ENCODE measurements at regions not wholly inside any gene's neighbourhood (a gene's known extent, or its start where the extent isn't known, plus 50 kb on each side); places are given as distances from the start of the nearest gene placed in this dataset.

DNA sequence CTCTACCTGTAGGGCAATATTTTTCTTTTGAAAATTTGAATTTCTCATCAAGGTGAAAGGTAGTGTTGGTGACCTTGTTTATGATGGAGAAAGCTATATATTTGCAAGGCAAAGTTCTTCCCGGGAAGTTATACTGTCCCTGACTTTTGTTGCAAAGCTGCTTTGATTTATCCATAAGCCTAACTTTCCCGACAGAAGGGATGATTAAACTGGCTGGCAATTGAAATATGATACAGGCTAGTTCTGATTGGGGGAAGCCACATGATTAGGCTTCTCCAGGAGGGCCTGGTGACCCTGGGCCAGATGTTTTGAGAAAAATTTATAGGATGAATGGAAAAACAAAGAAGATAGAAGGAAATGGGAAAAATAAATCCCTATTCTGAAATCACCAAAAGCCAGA is 215.5 kb downstream of the ACTR3B start:
- Histone ChIP-seq H3K9me3 (ENCODE audit: control insufficient read depth, insufficient read depth, low read depth, low read length) (peaks cover 43% of the 10 kb centered on the region), H3K27me3 (ENCODE audit: control insufficient read depth, insufficient read depth, low read length) (no peaks in the 10 kb centered on the region), H3K4me3 (ENCODE audit: low read depth, low read length) (no peak overlapping the region), H3K9ac (ENCODE audit: low read length) (no peak overlapping the region), H3K36me3 (ENCODE audit: control insufficient read depth, insufficient read depth, low read length) (peaks cover 4% of the 10 kb centered on the region; the same call in 1 of the 2 replicates), H3K4me1 (ENCODE audit: control insufficient read depth, insufficient read depth, low read length) (peaks cover under 1% of the 10 kb centered on the region; the same call in 1 of the 2 replicates), H3K27ac (ENCODE audit: low read depth, low read length) (no peak overlapping the region)

DNA sequence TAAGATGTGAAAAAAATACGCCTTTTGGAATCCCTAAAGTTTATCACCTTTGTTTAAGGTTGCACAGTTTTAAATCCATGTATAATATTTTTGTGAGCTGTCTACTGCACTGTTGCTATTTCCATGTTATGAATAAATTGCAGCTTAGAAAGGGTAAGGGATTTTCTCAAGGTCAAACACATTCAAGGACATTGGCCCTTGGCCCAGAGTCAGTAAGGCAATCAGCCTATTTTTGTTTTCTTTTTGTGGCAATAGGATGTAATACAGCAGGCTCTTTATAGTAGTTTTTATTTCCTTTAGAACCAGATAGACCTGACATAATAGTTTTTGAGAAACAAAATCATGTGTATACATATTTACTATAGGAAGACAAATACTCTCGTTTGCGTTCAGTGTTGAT is 219.8 kb downstream of the ACTR3B start:
- Histone ChIP-seq H3K27ac (ENCODE audit: low read depth, low read length) (no peak overlapping the region), H3K9ac (ENCODE audit: low read length) (no peak overlapping the region), H3K4me1 (ENCODE audit: control insufficient read depth, insufficient read depth, low read length) (peaks cover 2% of the 10 kb centered on the region; the same call in 1 of the 2 replicates), H3K4me3 (ENCODE audit: low read depth, low read length) (no peak overlapping the region), H3K9me3 (ENCODE audit: control insufficient read depth, insufficient read depth, low read depth, low read length) (peaks cover 5% of the 10 kb centered on the region; the same call in 1 of the 2 replicates), H3K36me3 (ENCODE audit: control insufficient read depth, insufficient read depth, low read length) (no peaks in the 10 kb centered on the region), H3K27me3 (ENCODE audit: control insufficient read depth, insufficient read depth, low read length) (no peaks in the 10 kb centered on the region)

DNA sequence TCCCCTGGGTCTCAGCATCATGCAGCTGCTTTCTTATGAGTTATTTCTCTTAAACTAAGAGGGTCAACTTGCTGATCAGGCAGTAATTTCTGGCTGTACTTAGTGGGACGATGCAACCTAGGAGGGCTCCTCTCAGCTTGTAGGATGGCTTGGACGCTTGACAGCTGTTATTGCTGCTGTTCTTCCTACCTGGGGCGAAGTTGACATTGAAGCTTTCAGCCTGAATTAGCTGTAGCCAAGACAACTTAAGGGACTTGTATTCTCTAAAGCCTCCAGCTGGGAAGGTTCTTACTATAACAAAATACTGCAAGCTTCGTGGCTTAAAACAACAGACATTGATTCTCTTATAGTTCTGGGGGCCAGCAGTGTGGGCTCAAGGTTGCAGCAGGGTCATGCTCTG is 224.9 kb downstream of the ACTR3B start:
- Histone ChIP-seq H3K4me3 (ENCODE audit: low read depth, low read length) (no peak overlapping the region), H3K9ac (ENCODE audit: low read length) (no peak overlapping the region), H3K9me3 (ENCODE audit: control insufficient read depth, insufficient read depth, low read depth, low read length) (peaks cover 7% of the 10 kb centered on the region; the same call in 1 of the 2 replicates), H3K4me1 (ENCODE audit: control insufficient read depth, insufficient read depth, low read length) (peaks cover 31% of the 10 kb centered on the region; the same call in 1 of the 2 replicates), H3K27ac (ENCODE audit: low read depth, low read length) (no peak overlapping the region), H3K36me3 (ENCODE audit: control insufficient read depth, insufficient read depth, low read length) (no peaks in the 10 kb centered on the region), H3K27me3 (ENCODE audit: control insufficient read depth, insufficient read depth, low read length) (no peaks in the 10 kb centered on the region)

DNA sequence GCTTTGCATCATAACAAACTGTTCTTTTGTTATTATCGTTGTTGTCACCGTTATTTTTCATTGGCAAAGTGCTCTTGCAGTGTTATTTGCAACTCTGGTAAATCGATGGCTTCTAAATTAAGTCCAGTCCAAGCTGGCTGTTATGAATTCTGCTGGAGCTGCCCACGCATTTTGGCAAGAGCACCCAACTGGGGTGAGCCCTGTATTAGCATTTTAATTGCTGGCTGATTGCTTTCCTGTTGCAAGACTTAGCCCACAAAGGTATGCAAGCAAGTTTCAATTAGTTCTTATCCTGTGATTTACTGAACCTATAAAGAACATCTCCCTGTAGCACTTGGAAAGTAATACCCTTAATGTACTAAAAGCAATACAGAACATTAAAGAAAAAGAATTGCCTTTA is 226.8 kb downstream of the ACTR3B start:
- Histone ChIP-seq H3K36me3 (ENCODE audit: control insufficient read depth, insufficient read depth, low read length) (no peaks in the 10 kb centered on the region), H3K4me1 (ENCODE audit: control insufficient read depth, insufficient read depth, low read length) (peaks cover 42% of the 10 kb centered on the region), H3K9ac (ENCODE audit: low read length) (no peak overlapping the region), H3K9me3 (ENCODE audit: control insufficient read depth, insufficient read depth, low read depth, low read length) (peaks cover 12% of the 10 kb centered on the region; the same call in 1 of the 2 replicates), H3K4me3 (ENCODE audit: low read depth, low read length) (no peak overlapping the region), H3K27me3 (ENCODE audit: control insufficient read depth, insufficient read depth, low read length) (no peaks in the 10 kb centered on the region), H3K27ac (ENCODE audit: low read depth, low read length) (no peak overlapping the region)

DNA sequence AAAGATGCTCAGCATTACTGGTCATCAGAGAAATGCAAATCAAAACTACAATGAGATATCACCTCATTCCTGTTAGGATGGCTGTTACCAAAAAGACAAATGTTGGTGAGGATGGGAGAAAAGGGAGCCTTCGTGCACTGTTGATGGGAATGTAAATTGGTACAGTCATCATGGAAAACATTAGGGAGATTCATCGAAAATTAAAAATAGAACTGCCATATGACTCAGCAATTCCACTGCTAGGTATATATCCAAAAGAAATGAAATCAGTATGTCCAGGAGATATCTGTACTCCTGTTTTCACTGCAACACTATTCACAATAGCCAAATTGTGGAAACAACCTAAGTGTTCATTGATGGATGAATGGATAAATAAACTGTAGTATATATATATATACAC is 228.1 kb downstream of the ACTR3B start:
- Histone ChIP-seq H3K27me3 (ENCODE audit: control insufficient read depth, insufficient read depth, low read length) (no peaks in the 10 kb centered on the region), H3K9me3 (ENCODE audit: control insufficient read depth, insufficient read depth, low read depth, low read length) (peaks cover 16% of the 10 kb centered on the region; the same call in 1 of the 2 replicates), H3K4me3 (ENCODE audit: low read depth, low read length) (no peak overlapping the region), H3K9ac (ENCODE audit: low read length) (no peak overlapping the region), H3K36me3 (ENCODE audit: control insufficient read depth, insufficient read depth, low read length) (no peaks in the 10 kb centered on the region), H3K4me1 (ENCODE audit: control insufficient read depth, insufficient read depth, low read length) (peaks cover 42% of the 10 kb centered on the region), H3K27ac (ENCODE audit: low read depth, low read length) (no peak overlapping the region)

DNA sequence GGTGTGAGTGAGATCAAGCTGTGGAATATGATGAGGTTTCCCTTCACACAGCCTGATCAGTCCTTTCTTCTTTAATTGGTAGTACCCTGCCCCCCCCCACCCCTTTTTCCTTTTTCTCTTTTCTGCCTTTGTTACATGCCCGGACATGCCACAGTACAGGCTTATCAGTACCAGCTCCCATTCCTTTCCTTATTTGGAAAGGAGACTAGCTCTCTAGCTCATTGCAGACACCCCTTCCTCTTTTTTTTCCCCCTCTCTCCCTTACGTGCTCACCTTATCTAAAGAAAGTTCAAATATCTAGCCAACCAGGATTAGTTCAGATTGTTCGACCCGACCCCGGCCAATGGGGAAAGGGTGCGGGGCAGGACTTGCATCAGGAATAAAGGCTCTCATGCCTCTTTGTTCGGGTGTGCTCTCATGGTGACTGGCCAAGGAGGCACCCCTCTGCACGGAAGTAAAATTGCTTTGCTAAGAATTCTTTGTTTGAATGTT is 230.4 kb downstream of the ACTR3B start:
- peak overlapping the region; percentile 73 for H3K27ac ChIP-seq (ENCODE audit: low read depth, low read length)
- no peaks in the 10 kb centered on the region for H3K27me3 ChIP-seq (ENCODE audit: control insufficient read depth, insufficient read depth, low read length)
- H3K9ac ChIP-seq (ENCODE audit: low read length) = peak overlapping the region; percentile 58
- H3K4me3 ChIP-seq (ENCODE audit: low read depth, low read length) = no peak overlapping the region
- peaks cover 16% of the 10 kb centered on the region; the same call in 1 of the 2 replicates for H3K9me3 ChIP-seq (ENCODE audit: control insufficient read depth, insufficient read depth, low read depth, low read length)
- peaks cover 35% of the 10 kb centered on the region for H3K4me1 ChIP-seq (ENCODE audit: control insufficient read depth, insufficient read depth, low read length)
- H3K36me3 ChIP-seq (ENCODE audit: control insufficient read depth, insufficient read depth, low read length) = no peaks in the 10 kb centered on the region

DNA sequence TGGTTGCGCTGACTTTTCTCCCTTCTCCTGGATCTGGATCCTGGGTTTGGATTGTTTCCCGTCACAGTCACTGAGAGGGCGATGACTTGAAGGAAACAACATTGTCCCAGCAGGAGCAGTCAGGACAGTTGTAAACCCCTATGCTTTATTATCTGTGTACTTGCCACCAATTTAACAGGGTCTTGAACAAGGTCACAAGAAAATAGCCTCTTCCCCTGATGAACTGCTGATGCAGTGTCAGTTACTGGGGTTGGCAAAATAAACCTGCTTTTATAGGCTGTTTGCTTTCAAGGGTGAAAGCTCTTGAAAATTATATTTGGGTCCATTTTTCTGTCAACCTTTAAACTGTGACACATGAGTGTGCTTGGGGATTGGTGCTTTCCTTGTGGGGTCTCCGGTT is 238.9 kb downstream of the ACTR3B start:
- Histone ChIP-seq H3K27me3 (ENCODE audit: control insufficient read depth, insufficient read depth, low read length) (no peaks in the 10 kb centered on the region), H3K9ac (ENCODE audit: low read length) (no peak overlapping the region), H3K4me3 (ENCODE audit: low read depth, low read length) (no peak overlapping the region), H3K4me1 (ENCODE audit: control insufficient read depth, insufficient read depth, low read length) (no peaks in the 10 kb centered on the region; the same call in 1 of the 2 replicates), H3K9me3 (ENCODE audit: control insufficient read depth, insufficient read depth, low read depth, low read length) (peaks cover 33% of the 10 kb centered on the region), H3K36me3 (ENCODE audit: control insufficient read depth, insufficient read depth, low read length) (no peaks in the 10 kb centered on the region), H3K27ac (ENCODE audit: low read depth, low read length) (no peak overlapping the region)

DNA sequence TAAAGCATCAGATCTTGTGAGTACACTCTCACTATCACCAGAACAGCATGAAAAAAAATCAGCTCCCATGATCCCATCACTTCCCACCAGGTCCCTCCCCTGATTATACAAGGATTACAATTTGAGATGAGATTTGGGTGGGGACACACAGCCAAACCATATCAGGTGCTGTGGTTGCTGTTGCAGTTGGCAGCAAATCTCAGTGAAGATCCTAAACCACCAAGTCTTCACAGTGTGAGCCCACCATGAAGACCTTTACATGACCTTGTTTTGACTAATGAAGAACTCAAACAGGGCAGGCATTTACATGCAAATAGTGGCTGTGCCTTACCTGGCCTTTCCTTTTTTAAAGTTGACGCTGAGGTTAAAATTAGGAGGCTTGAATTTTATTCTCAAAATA is 242.6 kb downstream of the ACTR3B start:
- Histone ChIP-seq H3K4me1 (ENCODE audit: control insufficient read depth, insufficient read depth, low read length) (no peaks in the 10 kb centered on the region; the same call in 1 of the 2 replicates), H3K27ac (ENCODE audit: low read depth, low read length) (no peak overlapping the region), H3K36me3 (ENCODE audit: control insufficient read depth, insufficient read depth, low read length) (no peaks in the 10 kb centered on the region), H3K27me3 (ENCODE audit: control insufficient read depth, insufficient read depth, low read length) (no peaks in the 10 kb centered on the region), H3K9ac (ENCODE audit: low read length) (no peak overlapping the region), H3K4me3 (ENCODE audit: low read depth, low read length) (no peak overlapping the region), H3K9me3 (ENCODE audit: control insufficient read depth, insufficient read depth, low read depth, low read length) (peaks cover 33% of the 10 kb centered on the region)

DNA sequence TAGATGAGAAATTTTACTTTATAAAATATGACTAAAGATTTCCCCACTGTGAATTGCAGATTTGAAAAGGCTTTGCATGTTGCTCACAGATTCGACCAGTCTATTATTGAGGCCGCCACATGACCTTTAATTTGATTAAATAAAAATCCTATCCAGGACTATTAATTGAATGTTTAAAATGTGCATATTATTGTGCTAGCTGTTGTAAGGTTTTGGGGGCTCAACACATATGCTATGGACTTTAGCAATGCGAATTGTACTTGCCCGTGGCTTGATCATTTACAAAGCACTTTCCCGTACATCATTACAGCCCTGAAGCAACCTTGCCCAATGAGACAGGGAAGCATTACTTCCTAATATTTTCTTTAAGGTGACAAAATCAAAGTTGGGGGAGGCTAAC is 243.0 kb downstream of the ACTR3B start:
- H3K36me3 ChIP-seq (ENCODE audit: control insufficient read depth, insufficient read depth, low read length) = no peaks in the 10 kb centered on the region
- peaks cover 32% of the 10 kb centered on the region for H3K9me3 ChIP-seq (ENCODE audit: control insufficient read depth, insufficient read depth, low read depth, low read length)
- no peaks in the 10 kb centered on the region for H3K27me3 ChIP-seq (ENCODE audit: control insufficient read depth, insufficient read depth, low read length)
- no peaks in the 10 kb centered on the region; the same call in 1 of the 2 replicates for H3K4me1 ChIP-seq (ENCODE audit: control insufficient read depth, insufficient read depth, low read length)
- no peak overlapping the region for H3K9ac ChIP-seq (ENCODE audit: low read length)
- no peak overlapping the region for H3K27ac ChIP-seq (ENCODE audit: low read depth, low read length)
- H3K4me3 ChIP-seq (ENCODE audit: low read depth, low read length) = no peak overlapping the region

DNA sequence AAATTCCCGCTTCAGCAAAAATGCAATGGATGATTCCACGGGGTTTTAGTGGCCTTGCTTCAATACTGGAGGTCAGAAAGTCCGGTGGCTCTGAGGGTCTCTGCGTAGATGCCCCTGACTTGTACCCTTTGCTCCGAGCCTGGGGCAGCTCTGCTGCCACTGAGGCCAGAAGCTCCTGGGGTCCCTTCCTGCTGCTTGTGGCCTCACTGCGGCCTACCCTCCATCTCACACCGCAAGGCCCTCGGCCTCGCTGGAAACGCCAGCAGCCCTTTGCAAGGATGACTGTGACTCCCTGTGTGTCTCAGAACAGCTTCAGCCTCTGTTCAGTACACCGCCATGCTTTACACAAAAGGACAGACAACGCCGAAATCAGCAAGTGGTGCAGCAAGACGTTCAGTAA is 244.8 kb downstream of the ACTR3B start:
- H3K36me3 ChIP-seq (ENCODE audit: control insufficient read depth, insufficient read depth, low read length) = no peaks in the 10 kb centered on the region
- H3K9ac ChIP-seq (ENCODE audit: low read length) = no peak overlapping the region
- H3K9me3 ChIP-seq (ENCODE audit: control insufficient read depth, insufficient read depth, low read depth, low read length) = peaks cover 25% of the 10 kb centered on the region
- H3K27ac ChIP-seq (ENCODE audit: low read depth, low read length) = no peak overlapping the region
- no peaks in the 10 kb centered on the region for H3K27me3 ChIP-seq (ENCODE audit: control insufficient read depth, insufficient read depth, low read length)
- H3K4me1 ChIP-seq (ENCODE audit: control insufficient read depth, insufficient read depth, low read length) = no peaks in the 10 kb centered on the region; the same call in 1 of the 2 replicates
- no peak overlapping the region for H3K4me3 ChIP-seq (ENCODE audit: low read depth, low read length)

DNA sequence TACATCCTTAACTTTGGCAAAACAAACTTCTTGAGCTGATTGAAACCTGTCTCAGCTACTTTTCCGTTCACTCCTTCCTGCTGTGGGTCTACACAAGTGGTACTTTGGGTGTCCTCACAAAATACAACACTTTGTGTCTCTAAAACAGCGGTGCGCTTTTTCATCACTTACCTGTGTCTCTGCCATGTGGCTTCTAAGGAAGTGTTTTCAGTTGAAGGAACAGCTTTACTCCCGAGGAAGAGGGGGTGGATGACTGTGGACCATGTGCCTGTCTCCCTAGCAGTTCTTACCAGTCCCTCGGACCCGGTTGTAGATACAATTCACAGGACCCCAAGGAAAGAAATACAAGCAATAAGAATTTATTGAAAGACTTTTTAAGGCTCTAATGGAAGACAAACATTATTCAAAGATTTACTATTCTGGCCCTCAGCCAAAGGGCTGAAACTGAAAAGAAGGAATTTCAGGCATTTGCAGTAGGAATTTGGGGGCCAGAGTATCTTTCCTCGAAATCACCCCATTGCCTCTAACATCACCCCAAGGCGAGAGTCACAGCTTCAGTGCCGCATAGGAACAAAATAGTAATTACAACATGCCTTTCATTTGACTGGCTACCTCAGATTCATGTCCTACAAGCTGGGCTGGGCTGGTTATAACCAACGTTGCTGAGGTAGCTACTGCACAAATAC is 246.3 kb downstream of the ACTR3B start:
- no peak overlapping the region for H3K27ac ChIP-seq (ENCODE audit: low read depth, low read length)
- H3K4me1 ChIP-seq (ENCODE audit: control insufficient read depth, insufficient read depth, low read length) = no peaks in the 10 kb centered on the region; the same call in 1 of the 2 replicates
- no peak overlapping the region for H3K9ac ChIP-seq (ENCODE audit: low read length)
- H3K27me3 ChIP-seq (ENCODE audit: control insufficient read depth, insufficient read depth, low read length) = no peaks in the 10 kb centered on the region
- H3K36me3 ChIP-seq (ENCODE audit: control insufficient read depth, insufficient read depth, low read length) = no peaks in the 10 kb centered on the region
- H3K9me3 ChIP-seq (ENCODE audit: control insufficient read depth, insufficient read depth, low read depth, low read length) = peaks cover 12% of the 10 kb centered on the region
- H3K4me3 ChIP-seq (ENCODE audit: low read depth, low read length) = no peak overlapping the region

Measured in HUES6 (cell line).